GM12878 (cell line): ENCODE measurements at regions not wholly inside any gene's neighbourhood (a gene's known extent, or its start where the extent isn't known, plus 50 kb on each side); places are given as distances from the start of the nearest gene placed in this dataset.

ENCODE experiments used
- ATAC-seq: fragments of 200-7000 bp; cut with Tn5 transposase; 3 replicates; pipeline ENCODE4 v1.9.1; 2020; ENCODE audit warnings: mild to moderate bottlenecking, moderate library complexity
- BruUV-seq: library from RNA; stranded (reverse); fragments of 400-500 nt; replicated peaks from 2 replicates; lab custom pipeline; 2021; lab: Mats Ljungman, UMichigan
- CTCF ChIA-PET: fragments of 300-600 bp; sonication (Branson Sonifier 250); formaldehyde crosslinking; extraction: SDS; loops from one replicate; lab custom pipeline; 2021; ENCODE audit warnings: inconsistent platforms; lab: Yijun Ruan, JAX
- POLR2A ChIA-PET: fragments of 350-600 bp; formaldehyde crosslinking; extraction: SDS; loops from one replicate; lab custom pipeline; 2021; ENCODE audit warnings: inconsistent platforms; lab: Charles Lee
- RAD21 ChIA-PET: fragments of 300-600 bp; sonication (Branson Sonifier 250); formaldehyde crosslinking; loops from one replicate; lab custom pipeline; 2023; ENCODE audit warnings: antibody characterized with exemption; ENCODE audit not compliant: unreplicated experiment; lab: Charles Lee
- SMC1A ChIA-PET: fragments of 300-600 bp; sonication (Branson Sonifier 250); formaldehyde crosslinking; loops from one replicate; lab custom pipeline; 2023; ENCODE audit not compliant: unreplicated experiment, uncharacterized antibody; lab: Charles Lee
- DNase-seq: peaks from one replicate; pipeline ENCODE4 v3.0.0-alpha.2; 2011; ENCODE audit warnings: low read depth, low spot score
- FAIRE-seq: peaks from 3 replicates; lab custom pipeline; 2011; peaks lifted over from hg19 to GRCh38; lab: Jason Lieb, UNC
- H2AFZ ChIP-seq: 2 replicates; pipeline ENCODE4 v1.6.0; 2011; ENCODE audit warnings: low read depth, low read length, control low read depth; ENCODE audit not compliant: control insufficient read depth
- H3K27ac ChIP-seq: 2 replicates; pipeline ENCODE4 v1.5.1; 2011; ENCODE audit warnings: control low read depth; ENCODE audit not compliant: control insufficient read depth, insufficient read depth
- H3K27me3 ChIP-seq, 2 experiments: replicated peaks in 1 of 2; 2 replicates each; pipeline versions ENCODE4 v1.6.0 to v1.6.1; 2011; ENCODE audit warnings: low read length in 1 of 2; ENCODE audit not compliant: control insufficient read depth in 2 of 2, insufficient read depth in 2 of 2
- H3K36me3 ChIP-seq, 2 experiments: 2 replicates each; pipeline ENCODE4 v1.5.1; 2011; ENCODE audit warnings: low read length in 1 of 2; ENCODE audit not compliant: control insufficient read depth in 2 of 2, insufficient read depth in 2 of 2
- H3K4me1 ChIP-seq: 2 replicates; pipeline ENCODE4 v1.6.1; 2011; ENCODE audit warnings: mild to moderate bottlenecking, low read length, moderate library complexity, mixed read lengths; ENCODE audit not compliant: control insufficient read depth, insufficient read depth
- H3K4me2 ChIP-seq: 2 replicates; pipeline ENCODE4 v1.6.0; 2011; ENCODE audit warnings: control low read depth; ENCODE audit not compliant: control insufficient read depth, insufficient read depth
- H3K4me3 ChIP-seq: fragments of 200-600 bp; sonication (generic); 2 replicates; pipeline ENCODE4 v1.5.1; 2016
- H3K79me2 ChIP-seq: 2 replicates; pipeline ENCODE4 v1.6.0; 2011; ENCODE audit warnings: low read length; ENCODE audit not compliant: control insufficient read depth, insufficient read depth
- H3K9ac ChIP-seq: 2 replicates; pipeline ENCODE4 v1.8.0; 2011; ENCODE audit warnings: low read length, control low read depth, mixed read lengths; ENCODE audit not compliant: control insufficient read depth, insufficient read depth
- H3K9me3 ChIP-seq: replicated peaks from 3 replicates; pipeline ENCODE4 v1.5.1; 2011; ENCODE audit warnings: mild to moderate bottlenecking, low read length; ENCODE audit not compliant: control insufficient read depth, insufficient read depth
- H4K20me1 ChIP-seq: 2 replicates; pipeline ENCODE4 v1.6.0; 2011; ENCODE audit not compliant: control insufficient read depth, insufficient read depth
- CHD4 ChIP-seq: fragments of 200-600 bp; sonication (generic); IDR thresholded peaks from 2 replicates; pipeline ENCODE4 v1.6.1; 2016; ENCODE audit warnings: mild to moderate bottlenecking
- EGR1 ChIP-seq, 2 experiments: IDR thresholded peaks; 1 replicate in 1 of 2; 2 replicates in 1 of 2; pipeline ENCODE4 v1.6.1; 2011 to 2012; ENCODE audit warnings: low read depth in 2 of 2, low read length in 2 of 2, borderline replicate concordance in 1 of 2, mild to moderate bottlenecking in 1 of 2, moderate library complexity in 1 of 2
- GABPA ChIP-seq: IDR thresholded peaks from 2 replicates; pipeline ENCODE4 v1.6.1; 2014; ENCODE audit warnings: antibody characterized with exemption, low read depth, mild to moderate bottlenecking, inconsistent platforms
- HSF1 ChIP-seq: fragments of 150-350 bp; IDR thresholded peaks from 2 replicates; pipeline ENCODE4 v1.6.1; 2014; ENCODE audit warnings: mild to moderate bottlenecking, low read depth, low read length
- IKZF2 ChIP-seq, 2 experiments: fragments of 450-650 bp; IDR thresholded peaks; 2 replicates each; pipeline ENCODE4 v1.6.1; 2017; ENCODE audit warnings: mild to moderate bottlenecking in 2 of 2, moderate library complexity in 2 of 2
- LARP7 ChIP-seq: fragments of 450-650 bp; IDR thresholded peaks from 2 replicates; pipeline ENCODE4 v1.6.1; 2017; ENCODE audit warnings: mild to moderate bottlenecking
- NR2C2 ChIP-seq: IDR thresholded peaks from 2 replicates; pipeline ENCODE4 v1.6.1; 2011; ENCODE audit warnings: borderline replicate concordance, low read depth; ENCODE audit not compliant: control insufficient read depth, insufficient read length
- NRF1 ChIP-seq: conservative IDR thresholded peaks from 2 replicates; pipeline ENCODE4 v1.6.1; 2011; ENCODE audit warnings: mild to moderate bottlenecking, low read depth, low read length, improper control_type of control experiment
- POLR2AphosphoS2 ChIP-seq: IDR thresholded peaks from 2 replicates; pipeline ENCODE4 v1.6.1; 2011; ENCODE audit warnings: low read depth, mild to moderate bottlenecking, low read length, improper control_type of control experiment, moderate library complexity
- SMAD1 ChIP-seq: fragments of 450-650 bp; IDR thresholded peaks from 2 replicates; pipeline ENCODE4 v1.6.1; 2018; ENCODE audit warnings: mild to moderate bottlenecking, low read depth; ENCODE audit not compliant: partially characterized antibody
- USF2 ChIP-seq: IDR thresholded peaks from 2 replicates; pipeline ENCODE4 v1.6.1; 2011; ENCODE audit warnings: low read depth, low read length, improper control_type of control experiment, borderline replicate concordance
- WRNIP1 ChIP-seq: IDR thresholded peaks from 2 replicates; pipeline ENCODE4 v1.6.1; 2011; ENCODE audit warnings: low read depth, low read length, improper control_type of control experiment, borderline replicate concordance
- ZNF622 ChIP-seq: fragments of 450-650 bp; IDR thresholded peaks from 2 replicates; pipeline ENCODE4 v1.6.1; 2017; ENCODE audit warnings: mild to moderate bottlenecking, inconsistent platforms
- whole genome bisulfite sequencing: methylation state at CpG from one replicate; pipeline ENCODE4 v1.1.6; 2016; ENCODE audit warnings: low lambda C conversion rate; ENCODE audit not compliant: insufficient replicate concordance, insufficient coverage; ENCODE audit errors: missing lambda C conversion rate; 5-methylcytosine and 5-hydroxymethylcytosine counted together
- in situ Hi-C: fragments of 300-500 bp; cut with MboI; formaldehyde crosslinking; loops from 9 replicates; pipeline ENCODE4 v1.14.3; 2018; ENCODE audit warnings: mixed read lengths
- intact Hi-C: fragments of 100-400 bp; cut with micrococcal nuclease; formaldehyde crosslinking; loops from one replicate; pipeline ENCODE4 v1.14.2; 2022; ENCODE audit not compliant: unreplicated experiment
- TF ChIP-seq, protein P1 (sequence below): IDR thresholded peaks from 2 replicates; pipeline ENCODE4 v1.6.1; 2011; ENCODE audit warnings: borderline replicate concordance, low read depth, mild to moderate bottlenecking, moderate library complexity, low read length; ENCODE audit not compliant: insufficient read depth, poor library complexity, severe bottlenecking
- TF ChIP-seq, protein P2 (sequence below): IDR thresholded peaks from 2 replicates; pipeline ENCODE4 v1.6.1; 2012; ENCODE audit warnings: low read depth, low read length, improper control_type of control experiment
- TF ChIP-seq, protein P3 (sequence below): IDR thresholded peaks from 2 replicates; pipeline ENCODE4 v1.6.1; 2012; ENCODE audit warnings: improper control_type of control experiment, low read depth, low read length; ENCODE audit not compliant: insufficient replicate concordance

DNA sequence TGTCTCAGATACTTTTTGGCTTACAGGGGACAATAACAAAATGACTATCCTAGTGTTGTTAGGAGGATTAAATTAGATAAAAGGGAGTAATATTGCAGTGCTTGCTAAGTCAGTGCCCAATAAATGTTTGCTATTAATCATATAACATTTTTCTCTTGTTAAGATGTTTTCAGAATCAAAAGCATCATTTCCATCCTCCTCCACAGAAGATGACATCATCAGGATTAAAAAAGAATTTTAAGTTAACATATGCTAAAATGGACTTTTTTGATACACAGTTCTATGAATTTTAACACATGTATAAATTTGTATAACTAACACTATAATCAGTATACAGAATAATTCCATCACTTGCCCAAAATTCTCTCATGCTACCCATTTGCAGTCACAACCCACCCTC lies 492.6 kb downstream of the GRIN2A start (continued):
- TF ChIP-seq EGR1 (IDR thresholded peaks at IDR 0.05; ENCODE audit: borderline replicate concordance in 1 of 2, low read depth in 2 of 2, low read length in 2 of 2) (no peak), IKZF2 (IDR thresholded peaks at IDR 0.05) (no peak), NR2C2 (no peak), USF2 (no peak), WRNIP1 (no peak), GABPA (no peak), NRF1 (no peak)
- TF ChIP-seq, protein P1, sequence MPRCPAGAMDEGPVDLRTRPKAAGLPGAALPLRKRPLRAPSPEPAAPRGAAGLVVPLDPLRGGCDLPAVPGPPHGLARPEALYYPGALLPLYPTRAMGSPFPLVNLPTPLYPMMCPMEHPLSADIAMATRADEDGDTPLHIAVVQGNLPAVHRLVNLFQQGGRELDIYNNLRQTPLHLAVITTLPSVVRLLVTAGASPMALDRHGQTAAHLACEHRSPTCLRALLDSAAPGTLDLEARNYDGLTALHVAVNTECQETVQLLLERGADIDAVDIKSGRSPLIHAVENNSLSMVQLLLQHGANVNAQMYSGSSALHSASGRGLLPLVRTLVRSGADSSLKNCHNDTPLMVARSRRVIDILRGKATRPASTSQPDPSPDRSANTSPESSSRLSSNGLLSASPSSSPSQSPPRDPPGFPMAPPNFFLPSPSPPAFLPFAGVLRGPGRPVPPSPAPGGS, result no peak
- TF ChIP-seq, protein P2, sequence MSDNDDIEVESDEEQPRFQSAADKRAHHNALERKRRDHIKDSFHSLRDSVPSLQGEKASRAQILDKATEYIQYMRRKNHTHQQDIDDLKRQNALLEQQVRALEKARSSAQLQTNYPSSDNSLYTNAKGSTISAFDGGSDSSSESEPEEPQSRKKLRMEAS, result no peak

DNA sequence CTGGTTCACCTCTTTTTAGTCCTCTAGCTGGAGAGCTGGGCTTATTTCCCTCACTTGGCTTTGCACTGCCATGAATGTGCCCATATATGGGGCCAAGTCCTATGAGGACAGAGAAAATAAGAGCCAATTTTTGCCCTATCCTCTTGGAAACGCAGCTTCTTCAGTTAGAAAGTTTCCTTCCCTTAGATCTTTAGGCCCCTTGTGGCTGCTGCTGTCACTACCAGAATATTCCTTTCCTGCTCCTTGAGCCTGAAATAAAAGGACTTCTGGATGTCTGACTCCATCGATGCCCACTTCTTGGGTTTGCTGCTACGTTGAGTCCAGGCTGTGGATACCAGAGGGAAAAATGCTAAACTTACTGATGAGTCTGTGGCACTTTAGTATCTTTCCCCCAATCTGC lies 487.1 kb downstream of the GRIN2A start:
- no peak for DNase-seq
- FAIRE-seq, result no peak
- H3K27me3 ChIP-seq, result no peaks in the 10 kb centered on the region
- no peak overlapping the region for H3K4me3 ChIP-seq
- H3K36me3 ChIP-seq, result no peaks in the 10 kb centered on the region
- H3K4me1 ChIP-seq, result no peaks in the 10 kb centered on the region
- ChIA-PET SMC1A (no interaction called here), POLR2A (no interaction called here), RAD21 (no interaction called here), CTCF (no interaction called here)
- no peaks in the 10 kb centered on the region for H3K79me2 ChIP-seq
- intact Hi-C loops, result no loop called here
- in situ Hi-C loops, result no loop called here
- H3K27ac ChIP-seq, result no peak overlapping the region
- WGBS, result 44% methylated on average over 3 of the region's 3 CpGs
- no peak for ATAC-seq
- H3K9ac ChIP-seq, result no peak overlapping the region
- no peaks in the 10 kb centered on the region for H3K9me3 ChIP-seq
- no peak overlapping the region for H3K4me2 ChIP-seq
- BruUV-seq, result no TSS peak
- H2AFZ ChIP-seq, result no peak overlapping the region
- H4K20me1 ChIP-seq, result no peaks in the 10 kb centered on the region
- TF ChIP-seq SMAD1, result no peak
- TF ChIP-seq, protein P3, sequence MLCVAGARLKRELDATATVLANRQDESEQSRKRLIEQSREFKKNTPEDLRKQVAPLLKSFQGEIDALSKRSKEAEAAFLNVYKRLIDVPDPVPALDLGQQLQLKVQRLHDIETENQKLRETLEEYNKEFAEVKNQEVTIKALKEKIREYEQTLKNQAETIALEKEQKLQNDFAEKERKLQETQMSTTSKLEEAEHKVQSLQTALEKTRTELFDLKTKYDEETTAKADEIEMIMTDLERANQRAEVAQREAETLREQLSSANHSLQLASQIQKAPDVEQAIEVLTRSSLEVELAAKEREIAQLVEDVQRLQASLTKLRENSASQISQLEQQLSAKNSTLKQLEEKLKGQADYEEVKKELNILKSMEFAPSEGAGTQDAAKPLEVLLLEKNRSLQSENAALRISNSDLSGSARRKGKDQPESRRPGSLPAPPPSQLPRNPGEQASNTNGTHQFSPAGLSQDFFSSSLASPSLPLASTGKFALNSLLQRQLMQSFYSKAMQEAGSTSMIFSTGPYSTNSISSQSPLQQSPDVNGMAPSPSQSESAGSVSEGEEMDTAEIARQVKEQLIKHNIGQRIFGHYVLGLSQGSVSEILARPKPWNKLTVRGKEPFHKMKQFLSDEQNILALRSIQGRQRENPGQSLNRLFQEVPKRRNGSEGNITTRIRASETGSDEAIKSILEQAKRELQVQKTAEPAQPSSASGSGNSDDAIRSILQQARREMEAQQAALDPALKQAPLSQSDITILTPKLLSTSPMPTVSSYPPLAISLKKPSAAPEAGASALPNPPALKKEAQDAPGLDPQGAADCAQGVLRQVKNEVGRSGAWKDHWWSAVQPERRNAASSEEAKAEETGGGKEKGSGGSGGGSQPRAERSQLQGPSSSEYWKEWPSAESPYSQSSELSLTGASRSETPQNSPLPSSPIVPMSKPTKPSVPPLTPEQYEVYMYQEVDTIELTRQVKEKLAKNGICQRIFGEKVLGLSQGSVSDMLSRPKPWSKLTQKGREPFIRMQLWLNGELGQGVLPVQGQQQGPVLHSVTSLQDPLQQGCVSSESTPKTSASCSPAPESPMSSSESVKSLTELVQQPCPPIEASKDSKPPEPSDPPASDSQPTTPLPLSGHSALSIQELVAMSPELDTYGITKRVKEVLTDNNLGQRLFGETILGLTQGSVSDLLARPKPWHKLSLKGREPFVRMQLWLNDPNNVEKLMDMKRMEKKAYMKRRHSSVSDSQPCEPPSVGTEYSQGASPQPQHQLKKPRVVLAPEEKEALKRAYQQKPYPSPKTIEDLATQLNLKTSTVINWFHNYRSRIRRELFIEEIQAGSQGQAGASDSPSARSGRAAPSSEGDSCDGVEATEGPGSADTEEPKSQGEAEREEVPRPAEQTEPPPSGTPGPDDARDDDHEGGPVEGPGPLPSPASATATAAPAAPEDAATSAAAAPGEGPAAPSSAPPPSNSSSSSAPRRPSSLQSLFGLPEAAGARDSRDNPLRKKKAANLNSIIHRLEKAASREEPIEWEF, result no peak
- no peak for TF ChIP-seq LARP7
- no peak for TF ChIP-seq HSF1
- TF ChIP-seq ZNF622, result no peak
- TF ChIP-seq POLR2AphosphoS2, result no peak
- TF ChIP-seq CHD4, result no peak
